ENCODE measurements at regions not wholly inside any gene's neighbourhood (a gene's known extent, or its start where the extent isn't known, plus 50 kb on each side); places are given as distances from the start of the nearest gene placed in this dataset.

- H3K9me3 ChIP-seq, result no peaks in the 10 kb centered on the region
- intact Hi-C loops (cut with DNase I), result loop anchor here (10.0 kb wide), 1 partner anchor 65 kb away; no protein-coding TSS in a partner anchor
- TF ChIP-seq CTCF (IDR thresholded peaks at IDR 0.05), result no peak
- H3K4me1 ChIP-seq, result no peaks in the 10 kb centered on the region
- no peaks in the 10 kb centered on the region for H3K27me3 ChIP-seq
- DNase-seq (ENCODE audit: low spot score in 2 of 2), result no peak
- no peaks in the 10 kb centered on the region for H3K36me3 ChIP-seq
- H3K27ac ChIP-seq, result no peak overlapping the region
- no peak overlapping the region for H3K4me3 ChIP-seq
Measured at GRCh38 chr15:48020166-48020565, 100.6 kb upstream of the SLC24A5 start.

GRCh38 chr15:48021336-48022086 lies 99.3 kb upstream of the SLC24A5 start:
- DNase-seq (ENCODE audit: low spot score in 2 of 2), result no peak
- H3K36me3 ChIP-seq, result no peaks in the 10 kb centered on the region
- intact Hi-C loops (cut with DNase I), result loop anchor here (10.0 kb wide), 1 partner anchor 63 kb away; no protein-coding TSS in a partner anchor
- H3K27ac ChIP-seq, result no peak overlapping the region
- H3K27me3 ChIP-seq, result no peaks in the 10 kb centered on the region
- no peaks in the 10 kb centered on the region for H3K4me1 ChIP-seq
- no peak overlapping the region for H3K4me3 ChIP-seq
- no peaks in the 10 kb centered on the region for H3K9me3 ChIP-seq
- TF ChIP-seq CTCF (IDR thresholded peaks at IDR 0.05), result no peak

GRCh38 chr15:48025118-48025517 lies 95.7 kb upstream of the SLC24A5 start:
- no peak overlapping the region for H3K27ac ChIP-seq
- no peaks in the 10 kb centered on the region for H3K36me3 ChIP-seq

GRCh38 chr15:48028712-48029111 lies 92.1 kb upstream of the SLC24A5 start:
- H3K27me3 ChIP-seq, result no peaks in the 10 kb centered on the region
- H3K9me3 ChIP-seq, result no peaks in the 10 kb centered on the region
- intact Hi-C loops (cut with DNase I), result loop anchor here (10.0 kb wide), 1 partner anchor 56 kb away; no protein-coding TSS in a partner anchor
- TF ChIP-seq CTCF (IDR thresholded peaks at IDR 0.05), result no peak
- no peak for DNase-seq (ENCODE audit: low spot score in 2 of 2)
- H3K4me1 ChIP-seq, result no peaks in the 10 kb centered on the region
- no peak overlapping the region for H3K4me3 ChIP-seq
- H3K27ac ChIP-seq, result no peak overlapping the region
- no peaks in the 10 kb centered on the region for H3K36me3 ChIP-seq

More at GRCh38 chr15:48025118-48025517, 95.7 kb upstream of the SLC24A5 start:
- Histone ChIP-seq H3K4me1 (no peaks in the 10 kb centered on the region), H3K9me3 (no peaks in the 10 kb centered on the region), H3K27me3 (no peaks in the 10 kb centered on the region), H3K4me3 (no peak overlapping the region)
- peak in 1 of 3 experiments; percentile 19 for TF ChIP-seq CTCF (IDR thresholded peaks at IDR 0.05)
- DNase-seq (ENCODE audit: low spot score in 2 of 2), result no peak
- intact Hi-C loops (cut with DNase I), result loop anchor here (10.0 kb wide), 1 partner anchor 60 kb away; no protein-coding TSS in a partner anchor

- no peaks in the 10 kb centered on the region for H3K27me3 ChIP-seq
- intact Hi-C loops (cut with DNase I), result loop anchor here (10.0 kb wide), 1 partner anchor 55 kb away; no protein-coding TSS in a partner anchor
- no peak overlapping the region for H3K27ac ChIP-seq
- no peak for TF ChIP-seq CTCF (IDR thresholded peaks at IDR 0.05)
- no peaks in the 10 kb centered on the region for H3K9me3 ChIP-seq
- no peak for DNase-seq (ENCODE audit: low spot score in 2 of 2)
- H3K4me3 ChIP-seq, result no peak overlapping the region
- H3K4me1 ChIP-seq, result no peaks in the 10 kb centered on the region
- no peaks in the 10 kb centered on the region for H3K36me3 ChIP-seq
Measured at GRCh38 chr15:48029642-48030041, 91.1 kb upstream of the SLC24A5 start.

All from ascending aorta (tissue), 2 donors.